HG03342 (cell line): ENCODE measurements at regions not wholly inside any gene's neighbourhood (a gene's known extent, or its start where the extent isn't known, plus 50 kb on each side); places are given as distances from the start of the nearest gene placed in this dataset.

Experiments used
- ATAC-seq: cut with Tn5 transposase; IDR thresholded peaks from one replicate; pipeline ENCODE4 v1.9.1; 2021; ENCODE audit warnings: mild to moderate bottlenecking, moderate library complexity; ENCODE audit not compliant: unreplicated experiment

DNA sequence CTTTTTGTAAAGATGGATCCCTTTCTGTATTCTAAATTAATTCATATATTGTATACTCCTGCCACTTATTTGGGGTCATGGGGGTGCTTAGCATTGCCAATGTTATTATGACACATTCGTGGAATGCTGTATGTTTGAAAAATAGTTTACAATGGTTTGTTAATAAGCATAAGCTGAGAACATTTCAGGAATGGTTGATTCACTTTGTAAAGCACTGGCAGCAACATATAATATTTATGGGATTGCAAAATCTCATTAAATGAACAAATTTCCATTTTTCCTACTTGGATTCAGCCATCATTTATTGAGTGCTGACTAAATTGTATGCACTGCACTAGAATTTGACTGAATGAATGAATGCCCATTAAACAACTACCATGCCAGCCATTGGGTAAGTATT, 215.2 kb upstream of the KLF4 start:
- ATAC-seq: no peak

DNA sequence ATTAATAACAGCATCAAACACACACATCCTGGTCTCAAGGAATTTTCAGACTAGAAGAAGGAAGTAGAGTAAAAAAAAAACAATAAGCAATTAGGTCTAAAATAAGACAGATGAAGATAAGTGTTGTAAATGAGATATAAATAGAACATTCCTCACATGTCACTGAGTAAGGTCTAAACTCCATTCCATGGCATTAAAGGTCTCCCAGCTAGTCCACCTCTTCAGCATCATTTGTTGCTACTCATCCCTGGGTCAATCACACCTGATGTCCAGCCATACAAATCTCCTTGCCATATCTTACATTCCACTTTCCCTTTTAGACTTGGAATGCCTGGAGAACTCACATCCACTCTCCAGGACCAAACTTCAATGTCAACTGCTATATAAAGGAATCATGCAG, 214.1 kb upstream of the KLF4 start:
- ATAC-seq: no peak

DNA sequence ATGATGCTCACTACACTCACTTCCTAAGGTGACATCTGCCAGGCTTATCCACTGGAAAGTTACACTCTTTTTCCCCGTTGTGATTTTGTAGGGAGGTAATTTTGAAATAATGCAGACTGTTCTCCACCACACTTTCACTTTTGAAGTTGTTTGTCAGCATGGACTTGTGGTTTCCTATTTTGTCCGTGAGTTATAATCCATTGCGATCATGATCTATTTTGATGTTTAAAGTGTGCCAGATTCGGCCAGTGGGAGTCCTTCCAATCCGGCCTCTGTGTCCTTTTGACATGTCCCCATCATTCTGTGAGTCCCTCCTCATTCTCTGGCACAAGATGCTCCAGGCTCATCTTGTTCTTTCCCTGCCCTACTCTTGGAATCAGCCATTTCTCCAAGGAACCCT, 211.3 kb upstream of the KLF4 start:
- no peak for ATAC-seq

DNA sequence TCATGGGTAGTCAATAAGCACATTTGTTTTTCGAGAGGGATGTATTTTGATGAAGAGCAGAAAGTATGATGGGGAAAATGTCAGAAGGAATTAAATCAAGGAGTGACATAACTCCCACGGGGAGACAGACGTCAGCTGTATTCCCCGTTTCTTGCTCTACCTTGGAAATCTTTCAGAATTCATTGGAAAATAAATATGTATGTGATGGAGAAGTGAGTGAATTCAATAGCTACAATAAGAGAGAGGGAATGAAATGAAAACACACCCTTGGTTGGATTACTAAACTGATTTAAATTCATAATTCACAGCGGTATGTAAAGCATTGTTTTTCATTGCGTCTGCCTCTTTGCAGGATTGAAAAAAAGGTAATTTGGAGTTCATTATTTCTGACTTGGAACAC, 209.7 kb upstream of the KLF4 start:
- ATAC-seq: no peak

GRCh38 chr9:107698779-107699178, 209.2 kb upstream of the KLF4 start:
- ATAC-seq: no peak

- no peak for ATAC-seq
These were observed 206.7 kb upstream of the KLF4 start for GRCh38 chr9:107696302-107696701.

GRCh38 chr9:107694390-107694789, 204.8 kb upstream of the KLF4 start:
- no peak for ATAC-seq

DNA sequence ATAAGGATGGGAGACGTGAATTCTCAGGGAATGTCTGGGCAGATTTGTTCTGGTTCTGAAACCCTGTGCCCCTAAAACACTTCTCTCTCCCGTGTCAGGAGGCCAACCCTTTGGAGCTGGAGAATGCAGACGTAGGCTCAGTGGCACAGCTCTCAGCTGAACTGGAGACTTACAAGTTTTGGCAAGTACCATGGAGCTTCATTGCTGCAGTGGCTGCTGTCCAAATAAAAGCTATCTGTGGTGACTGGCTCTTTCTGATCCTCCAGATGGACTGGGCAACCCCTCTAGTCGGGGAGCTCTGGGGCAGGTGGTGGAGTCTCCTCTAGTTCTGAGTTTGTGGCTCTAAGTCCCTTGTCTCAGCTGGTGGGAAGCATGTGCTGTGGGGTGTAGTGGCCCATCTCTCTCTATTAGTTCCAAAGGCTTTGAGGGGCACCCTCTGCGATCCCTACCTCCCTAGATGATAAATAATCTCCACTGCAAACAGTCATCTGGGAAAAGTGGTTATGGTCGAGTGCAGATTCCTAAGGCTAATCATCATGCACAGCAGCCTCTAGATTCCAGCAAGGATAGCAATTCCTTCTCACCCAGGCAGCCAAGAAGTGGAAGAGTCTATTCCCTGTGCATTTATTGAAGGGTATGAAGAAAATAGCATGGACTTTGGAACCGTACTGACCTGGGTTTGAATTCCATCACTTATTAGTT, 204.2 kb upstream of the KLF4 start:
- no peak for ATAC-seq

- no peak for ATAC-seq
These were observed 202.1 kb upstream of the KLF4 start for GRCh38 chr9:107691664-107692063.

DNA sequence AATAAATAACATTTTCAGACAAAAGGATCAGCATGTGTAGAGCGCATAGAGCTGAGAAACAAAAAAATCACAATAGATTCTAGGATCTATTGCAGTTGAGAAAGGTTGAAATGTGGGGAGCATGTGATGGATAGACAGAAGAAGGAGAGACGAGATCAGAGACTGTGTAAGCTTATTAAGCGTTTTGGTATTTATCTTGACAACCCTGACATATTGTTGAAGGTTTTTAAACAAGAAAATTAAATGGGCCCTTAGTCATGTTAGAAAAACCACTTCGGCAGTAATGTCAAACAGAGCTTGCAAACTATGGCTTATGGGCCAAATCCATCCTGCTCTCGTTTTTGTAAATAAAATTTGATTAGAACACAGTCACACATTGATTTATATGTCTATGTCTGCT, 200.5 kb upstream of the KLF4 start:
- ATAC-seq: no peak

- ATAC-seq: no peak
These were observed 199.2 kb upstream of the KLF4 start for GRCh38 chr9:107688728-107689127.

DNA sequence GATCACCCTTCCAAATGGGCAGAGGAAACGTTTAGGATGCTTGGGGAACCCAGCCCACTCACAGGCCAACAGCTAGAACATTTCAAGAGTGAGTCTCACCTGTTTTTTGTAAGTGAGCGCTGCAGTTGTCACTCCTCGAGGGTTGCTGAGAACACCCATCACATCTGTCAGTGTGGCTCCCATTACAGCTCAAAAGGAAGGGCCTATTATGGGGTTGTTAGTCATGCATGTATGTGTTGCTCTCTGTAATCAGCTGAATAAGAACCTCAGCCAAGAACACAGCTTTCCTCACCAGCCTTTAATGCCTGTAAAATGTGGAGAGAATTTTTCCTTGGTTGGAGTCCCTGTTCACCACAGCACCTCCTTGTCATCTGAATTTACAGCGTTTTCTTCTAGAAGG, 196.3 kb upstream of the KLF4 start:
- ATAC-seq: no peak

GRCh38 chr9:107685376-107685775, 195.8 kb upstream of the KLF4 start:
- ATAC-seq: no peak

- ATAC-seq: no peak
These were observed 194.7 kb upstream of the KLF4 start for GRCh38 chr9:107684224-107684623.

GRCh38 chr9:107683566-107683965, 194.0 kb upstream of the KLF4 start:
- no peak for ATAC-seq

DNA sequence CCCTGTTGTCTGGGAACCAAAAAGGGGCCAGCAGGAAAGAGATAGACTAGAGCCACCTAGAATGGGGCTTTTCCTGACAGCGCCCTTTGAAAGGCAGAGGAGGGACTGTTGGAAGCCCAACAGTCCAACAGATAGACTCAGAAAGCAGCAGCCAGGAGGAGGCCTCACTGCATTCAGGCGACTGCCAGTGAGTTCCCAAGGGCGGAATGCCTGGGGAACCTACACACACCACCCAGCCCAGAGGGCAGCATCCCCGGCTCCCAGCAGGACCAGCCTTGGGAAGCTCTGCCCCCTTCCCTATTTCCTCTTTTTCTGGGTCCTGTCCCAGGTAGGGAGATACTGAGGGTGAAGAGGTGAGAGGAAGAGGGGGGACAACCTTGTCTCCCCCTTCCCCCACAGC, 192.4 kb upstream of the KLF4 start:
- ATAC-seq: no peak

DNA sequence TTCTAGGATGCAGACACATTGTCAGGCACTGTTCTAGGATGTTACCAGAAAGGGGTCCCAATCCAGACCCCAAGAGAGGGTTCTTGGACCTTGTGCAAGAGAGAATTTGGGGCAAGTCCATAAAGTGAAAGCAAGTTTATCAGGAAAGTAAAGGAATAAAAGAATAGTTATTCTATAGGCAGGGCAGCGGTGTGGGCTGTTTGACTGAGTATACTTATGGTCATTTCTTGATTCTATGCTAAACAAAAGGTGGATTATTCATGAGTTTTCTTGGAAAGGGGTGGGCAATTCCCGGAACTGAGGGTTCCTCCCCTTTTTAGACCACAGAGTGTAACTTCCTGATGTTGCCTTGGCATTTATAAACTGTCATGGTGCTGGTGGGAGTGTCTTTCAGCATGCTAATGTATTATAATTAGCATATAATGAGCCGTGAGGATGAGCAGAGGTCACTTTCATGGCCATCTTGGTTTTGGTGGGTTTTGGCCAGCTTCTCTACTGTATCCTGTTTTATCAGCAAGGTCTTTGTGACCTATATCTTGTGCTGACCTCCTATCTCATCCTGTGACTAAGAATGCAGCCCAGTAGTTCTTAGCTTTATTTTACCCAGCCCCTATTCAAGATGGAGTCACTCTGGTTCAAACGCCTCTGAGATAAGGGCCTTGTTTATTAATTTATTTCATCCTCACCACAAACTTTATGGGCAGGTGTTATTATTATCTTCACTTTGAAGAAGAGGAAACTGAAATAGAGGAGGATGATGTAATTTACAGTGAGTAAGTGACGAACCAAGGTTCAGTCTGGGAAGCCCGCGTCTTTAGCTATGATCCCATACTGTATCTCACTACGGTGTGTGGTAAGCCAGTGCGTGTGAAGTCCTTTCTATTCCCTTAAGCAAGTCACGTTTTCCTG, 186.0 kb upstream of the KLF4 start:
- no peak for ATAC-seq

GRCh38 chr9:107674721-107675277, 185.2 kb upstream of the KLF4 start:
- no peak for ATAC-seq

DNA sequence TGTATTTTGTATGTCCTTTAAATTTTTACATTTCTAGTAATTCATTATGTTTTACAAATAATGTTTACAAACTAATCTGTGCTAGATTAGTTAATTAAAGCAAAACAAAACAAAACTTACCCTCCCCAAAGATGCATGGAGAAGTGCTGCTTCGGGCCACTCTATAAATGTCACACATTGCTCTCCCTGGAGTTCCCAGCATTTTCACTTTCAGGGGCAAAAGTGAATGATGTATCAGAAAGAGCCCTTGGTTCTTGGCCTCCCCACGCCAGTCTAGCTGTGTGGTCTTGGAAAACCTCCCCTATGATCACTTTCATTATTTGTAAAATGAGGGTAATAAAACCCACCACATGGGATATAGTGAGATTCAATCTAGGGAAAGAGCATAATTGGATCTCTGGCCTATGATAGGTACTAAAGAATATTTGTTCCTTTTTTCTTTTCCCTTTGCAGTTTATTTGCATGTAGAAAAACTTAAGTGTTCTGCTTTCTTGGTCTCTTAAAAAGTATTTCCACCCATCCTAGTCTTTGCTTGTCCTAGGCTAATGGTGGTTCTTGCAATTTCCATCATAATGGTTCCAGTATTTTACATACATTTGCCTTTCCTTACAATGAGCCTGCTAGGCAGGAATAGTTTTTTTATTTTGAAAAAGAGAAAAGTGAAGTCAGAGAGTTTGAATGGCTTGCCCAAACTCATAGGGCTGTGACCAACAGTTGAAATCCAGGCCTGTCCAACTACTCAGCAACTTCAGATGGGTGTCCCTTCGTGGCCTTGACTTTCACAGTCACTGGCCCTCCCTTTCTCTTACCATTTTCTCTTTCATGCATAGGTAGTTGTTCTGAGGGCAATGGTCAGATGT, 184.5 kb upstream of the KLF4 start:
- no peak for ATAC-seq

- ATAC-seq: no peak
These were observed 182.0 kb upstream of the KLF4 start for GRCh38 chr9:107671588-107671987.

DNA sequence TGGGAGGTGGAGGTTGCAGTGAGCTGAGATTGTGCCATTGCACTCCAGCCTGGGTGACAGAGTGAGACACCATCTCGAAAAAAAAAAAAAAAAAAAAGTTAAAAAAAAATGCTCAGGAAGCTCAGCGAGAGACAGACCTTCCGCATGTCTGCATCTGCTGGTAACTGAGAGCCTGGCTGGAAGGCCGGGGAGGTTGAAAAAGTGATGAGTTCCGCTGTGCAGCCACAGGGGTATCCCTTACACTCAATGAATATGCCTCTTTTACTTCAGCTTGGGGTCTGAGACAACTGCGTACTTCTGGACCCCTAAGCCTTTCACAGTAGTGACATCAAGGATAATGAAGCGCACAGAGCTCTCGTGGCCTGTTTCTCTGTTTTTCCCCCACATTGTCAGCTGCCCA, 179.9 kb upstream of the KLF4 start:
- ATAC-seq: no peak
